ENCODE measurements at regions not wholly inside any gene's neighbourhood (a gene's known extent, or its start where the extent isn't known, plus 50 kb on each side); places are given as distances from the start of the nearest gene placed in this dataset.

DNA sequence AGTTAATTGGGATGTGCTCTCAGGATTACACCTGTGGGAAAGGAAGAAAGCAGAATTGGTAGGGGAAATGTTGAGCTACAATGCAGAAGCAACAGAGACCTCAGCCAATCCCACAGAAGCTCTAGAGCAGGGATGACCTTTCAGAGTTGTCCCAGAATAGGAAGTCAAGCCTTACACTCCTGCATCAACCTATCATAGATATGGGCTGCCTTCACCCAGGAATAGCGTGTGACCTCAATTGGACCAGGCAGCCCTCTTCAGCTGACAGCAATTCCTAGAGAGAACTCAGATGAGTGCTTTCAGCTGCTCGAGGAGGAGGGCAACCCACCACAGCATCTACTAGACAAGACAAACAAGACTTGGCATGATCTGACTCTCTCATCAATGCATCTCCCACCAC is 189.7 kb downstream of the TMEM132E start:
- no peaks in the 10 kb centered on the region for H3K9me3 ChIP-seq
- H3K27me3 ChIP-seq, result no peaks in the 10 kb centered on the region
- no peak for DNase-seq (ENCODE audit: low spot score in 2 of 2)
- no peak overlapping the region for H3K27ac ChIP-seq
- no peaks in the 10 kb centered on the region for H3K36me3 ChIP-seq
- H3K4me1 ChIP-seq, result no peaks in the 10 kb centered on the region
- H3K4me3 ChIP-seq, result no peak overlapping the region
- 66 to 72% methylated on average over 2 of the region's 2 CpGs for WGBS, 2 donors
- TF ChIP-seq, protein P1, sequence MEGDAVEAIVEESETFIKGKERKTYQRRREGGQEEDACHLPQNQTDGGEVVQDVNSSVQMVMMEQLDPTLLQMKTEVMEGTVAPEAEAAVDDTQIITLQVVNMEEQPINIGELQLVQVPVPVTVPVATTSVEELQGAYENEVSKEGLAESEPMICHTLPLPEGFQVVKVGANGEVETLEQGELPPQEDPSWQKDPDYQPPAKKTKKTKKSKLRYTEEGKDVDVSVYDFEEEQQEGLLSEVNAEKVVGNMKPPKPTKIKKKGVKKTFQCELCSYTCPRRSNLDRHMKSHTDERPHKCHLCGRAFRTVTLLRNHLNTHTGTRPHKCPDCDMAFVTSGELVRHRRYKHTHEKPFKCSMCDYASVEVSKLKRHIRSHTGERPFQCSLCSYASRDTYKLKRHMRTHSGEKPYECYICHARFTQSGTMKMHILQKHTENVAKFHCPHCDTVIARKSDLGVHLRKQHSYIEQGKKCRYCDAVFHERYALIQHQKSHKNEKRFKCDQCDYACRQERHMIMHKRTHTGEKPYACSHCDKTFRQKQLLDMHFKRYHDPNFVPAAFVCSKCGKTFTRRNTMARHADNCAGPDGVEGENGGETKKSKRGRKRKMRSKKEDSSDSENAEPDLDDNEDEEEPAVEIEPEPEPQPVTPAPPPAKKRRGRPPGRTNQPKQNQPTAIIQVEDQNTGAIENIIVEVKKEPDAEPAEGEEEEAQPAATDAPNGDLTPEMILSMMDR (IDR thresholded peaks at IDR 0.05), result no peak
- TF ChIP-seq EP300 (IDR thresholded peaks at IDR 0.05) (no peak), POLR2A (IDR thresholded peaks at IDR 0.05) (no peak)

DNA sequence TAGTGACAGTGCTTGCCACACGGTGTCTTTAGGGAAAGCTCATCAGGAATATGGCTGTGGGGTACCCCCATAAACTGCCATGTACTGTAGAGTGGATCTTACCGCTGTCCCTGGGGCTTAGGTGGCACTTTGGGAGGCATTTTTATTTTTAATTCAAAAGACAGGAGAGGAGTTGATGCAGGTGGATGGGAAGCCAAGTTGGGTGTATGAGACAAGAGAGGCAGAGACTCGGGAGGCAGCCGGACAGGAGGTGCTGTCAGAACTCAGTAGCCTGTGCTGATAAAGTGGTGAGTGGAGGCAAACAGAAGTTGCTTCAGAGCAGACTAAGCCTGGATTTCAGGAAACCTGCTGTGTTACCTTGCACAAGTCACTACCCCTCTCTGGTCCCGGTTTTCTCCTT is 185.9 kb downstream of the TMEM132E start:
- H3K4me3 ChIP-seq, result no peak overlapping the region
- no peak overlapping the region for H3K27ac ChIP-seq
- H3K4me1 ChIP-seq, result no peaks in the 10 kb centered on the region
- WGBS, 2 donors, result 85 to 88% methylated on average over 5 of the region's 5 CpGs
- no peaks in the 10 kb centered on the region for H3K27me3 ChIP-seq
- H3K9me3 ChIP-seq, result no peaks in the 10 kb centered on the region
- no peak for TF ChIP-seq EP300 (IDR thresholded peaks at IDR 0.05)
- TF ChIP-seq, protein P1 (IDR thresholded peaks at IDR 0.05), result no peak
- TF ChIP-seq POLR2A (IDR thresholded peaks at IDR 0.05), result no peak
- no peaks in the 10 kb centered on the region for H3K36me3 ChIP-seq
- no peak for DNase-seq (ENCODE audit: low spot score in 2 of 2)

- Histone ChIP-seq H3K27ac (no peak overlapping the region), H3K4me3 (no peak overlapping the region), H3K36me3 (no peaks in the 10 kb centered on the region), H3K4me1 (no peaks in the 10 kb centered on the region), H3K9me3 (no peaks in the 10 kb centered on the region), H3K27me3 (no peaks in the 10 kb centered on the region)
- DNase-seq (ENCODE audit: low spot score in 2 of 2), result no peak
- TF ChIP-seq, protein P1 (IDR thresholded peaks at IDR 0.05), result no peak
- TF ChIP-seq POLR2A (IDR thresholded peaks at IDR 0.05) (no peak), EP300 (IDR thresholded peaks at IDR 0.05) (no peak)
- 48 to 68% methylated on average over 3 of the region's 3 CpGs for WGBS, 2 donors
Measured at GRCh38 chr17:34764716-34765115, 185.3 kb downstream of the TMEM132E start.

- no peaks in the 10 kb centered on the region for H3K9me3 ChIP-seq
- H3K27me3 ChIP-seq, result no peaks in the 10 kb centered on the region
- no peak for TF ChIP-seq EP300 (IDR thresholded peaks at IDR 0.05)
- WGBS, 2 donors, result 67 to 68% methylated on average over 7 of the region's 7 CpGs
- DNase-seq (ENCODE audit: low spot score in 2 of 2), result no peak
- no peaks in the 10 kb centered on the region for H3K4me1 ChIP-seq
- no peak overlapping the region for H3K27ac ChIP-seq
- no peaks in the 10 kb centered on the region for H3K36me3 ChIP-seq
- no peak overlapping the region for H3K4me3 ChIP-seq
Measured at GRCh38 chr17:34763728-34764665, 184.6 kb downstream of the TMEM132E start.

GRCh38 chr17:34762078-34762477 is 182.7 kb downstream of the TMEM132E start:
- no peaks in the 10 kb centered on the region for H3K9me3 ChIP-seq
- no peaks in the 10 kb centered on the region for H3K36me3 ChIP-seq
- no peak for TF ChIP-seq POLR2A (IDR thresholded peaks at IDR 0.05)
- no peak for TF ChIP-seq EP300 (IDR thresholded peaks at IDR 0.05)
- TF ChIP-seq, protein P1 (IDR thresholded peaks at IDR 0.05), result no peak
- no peak for DNase-seq (ENCODE audit: low spot score in 2 of 2)
- WGBS, 2 donors, result 65 to 68% methylated on average over 3 of the region's 3 CpGs
- no peaks in the 10 kb centered on the region for H3K27me3 ChIP-seq
- no peaks in the 10 kb centered on the region for H3K4me1 ChIP-seq
- no peak overlapping the region for H3K4me3 ChIP-seq
- H3K27ac ChIP-seq, result no peak overlapping the region

Data from tibial nerve (tissue), 4 donors.